T47D (cell line): ENCODE measurements at regions not wholly inside any gene's neighbourhood (a gene's known extent, or its start where the extent isn't known, plus 50 kb on each side); places are given as distances from the start of the nearest gene placed in this dataset.
"Not testable (repeated sequence)": the region's sequence is repeated elsewhere in the genome, so short reads cannot be mapped to it uniquely, and the experiment has no call there.

ENCODE experiments used
- DNase-seq, 2 experiments: peaks; one replicate each; pipeline versions ENCODE4 v3.0.0 to v3.0.0-alpha.2; 2011 to 2012; ENCODE audit warnings: low read depth in 1 of 2, low spot score in 1 of 2
- JUND ChIP-seq: IDR thresholded peaks from 2 replicates; pipeline ENCODE4 v1.6.1; 2012; ENCODE audit warnings: low read depth
- in situ Hi-C: cut with HindIII; loops from 2 replicates; pipeline ENCODE4 v1.10.0; 2016; ENCODE audit warnings: low sequenced_read_pairs, low pct_unique_long_range_greater_than_20kb

GRCh38 chr14:105947599-105947998 is 421.2 kb downstream of the TMEM121 start:
- no peak for DNase-seq
- no peak for TF ChIP-seq JUND
- in situ Hi-C loops = no loop called here

- DNase-seq, in situ Hi-C loops: not testable (repeated sequence)
Observed at GRCh38 chr14:105948955-105949354, 422.6 kb downstream of the TMEM121 start.

GRCh38 chr14:105950364-105950892 is 424.0 kb downstream of the TMEM121 start:
- DNase-seq, in situ Hi-C loops: not testable (repeated sequence)

GRCh38 chr14:105951399-105951798 is 425.0 kb downstream of the TMEM121 start:
- TF ChIP-seq JUND = no peak
- DNase-seq = no peak
- in situ Hi-C loops = no loop called here

- in situ Hi-C loops = no loop called here
- TF ChIP-seq JUND = no peak
- no peak for DNase-seq
Observed at GRCh38 chr14:105952222-105952621, 425.8 kb downstream of the TMEM121 start.

GRCh38 chr14:105952826-105953225 is 426.4 kb downstream of the TMEM121 start:
- no peak for TF ChIP-seq JUND
- DNase-seq = no peak
- in situ Hi-C loops = no loop called here

- in situ Hi-C loops, DNase-seq: not testable (repeated sequence)
Observed at GRCh38 chr14:105961625-105962024, 435.2 kb downstream of the TMEM121 start.

- no peak for TF ChIP-seq JUND
- in situ Hi-C loops = no loop called here
- DNase-seq = no peak
Observed at GRCh38 chr14:105962532-105962931, 436.1 kb downstream of the TMEM121 start.

GRCh38 chr14:105968291-105968690 is 441.9 kb downstream of the TMEM121 start:
- in situ Hi-C loops = no loop called here
- TF ChIP-seq JUND = no peak
- no peak for DNase-seq

GRCh38 chr14:105969026-105969425 is 442.6 kb downstream of the TMEM121 start:
- DNase-seq, in situ Hi-C loops: not testable (repeated sequence)

GRCh38 chr14:105970821-105971220 is 444.4 kb downstream of the TMEM121 start:
- in situ Hi-C loops, DNase-seq: not testable (repeated sequence)

GRCh38 chr14:105971593-105972500 is 445.5 kb downstream of the TMEM121 start:
- no peak for DNase-seq
- TF ChIP-seq JUND = no peak
- in situ Hi-C loops = no loop called here

- in situ Hi-C loops = no loop called here
- DNase-seq = no peak
- TF ChIP-seq JUND = no peak
Observed at GRCh38 chr14:105974902-105975301, 448.5 kb downstream of the TMEM121 start.
